ENCODE measurements at regions not wholly inside any gene's neighbourhood (a gene's known extent, or its start where the extent isn't known, plus 50 kb on each side); places are given as distances from the start of the nearest gene placed in this dataset.
A peak's percentile ranks its signal among the peaks of the same experiment; 100 is the strongest.

- H3K27ac Mint-ChIP-seq: no peak overlapping the region
- Histone ChIP-seq H3K9ac (no peak overlapping the region), H3K36me3 (no peaks in the 10 kb centered on the region), H3K4me1 (peaks cover 4% of the 10 kb centered on the region), H2AFZ (replicated peaks) (no peak overlapping the region), H3K9me3 (ENCODE audit: low read depth) (no peaks in the 10 kb centered on the region), H3F3A (ENCODE audit: low read depth) (peaks cover under 1% of the 10 kb centered on the region), H3K4me2 (no peak overlapping the region), H3K27me3 (no peaks in the 10 kb centered on the region), H3K27ac (no peak overlapping the region), H3K79me2 (ENCODE audit: low read depth) (no peaks in the 10 kb centered on the region), H4K20me1 (ENCODE audit: low read depth) (no peaks in the 10 kb centered on the region), H3K4me3 (no peak overlapping the region)
- H3K9me3 Mint-ChIP-seq: no peaks in the 10 kb centered on the region
- H3K36me3 Mint-ChIP-seq: no peaks in the 10 kb centered on the region
- H3K27me3 Mint-ChIP-seq (ENCODE audit: insufficient read depth, low read depth): peaks cover 2% of the 10 kb centered on the region
- no peaks in the 10 kb centered on the region for H3K4me1 Mint-ChIP-seq
- H3K4me3 Mint-ChIP-seq: no peak overlapping the region
- TF ChIP-seq EZH2phosphoT487 (IDR thresholded peaks at IDR 0.05) (no peak), CTCF (IDR thresholded peaks at IDR 0.05) (no peak), EZH2 (IDR thresholded peaks at IDR 0.05) (no peak)
- DNase-seq (ENCODE audit: low spot score): no peak
These were observed 203.9 kb upstream of the PIK3C3 start for GRCh38 chr18:41751161-41751560.

- Histone ChIP-seq H3K4me2 (no peak overlapping the region), H3K27ac (no peak overlapping the region), H3K79me2 (ENCODE audit: low read depth) (no peaks in the 10 kb centered on the region), H4K20me1 (ENCODE audit: low read depth) (peaks cover 3% of the 10 kb centered on the region), H3F3A (ENCODE audit: low read depth) (peaks cover 28% of the 10 kb centered on the region), H2AFZ (replicated peaks) (no peak overlapping the region), H3K4me3 (no peak overlapping the region), H3K27me3 (no peaks in the 10 kb centered on the region), H3K36me3 (no peaks in the 10 kb centered on the region), H3K9me3 (ENCODE audit: low read depth) (no peaks in the 10 kb centered on the region), H3K9ac (no peak overlapping the region), H3K4me1 (peaks cover 27% of the 10 kb centered on the region)
- Mint-ChIP-seq H3K27ac (no peak overlapping the region), H3K4me1 (peaks cover 25% of the 10 kb centered on the region), H3K36me3 (no peaks in the 10 kb centered on the region), H3K27me3 (ENCODE audit: insufficient read depth, low read depth) (peaks cover 2% of the 10 kb centered on the region), H3K9me3 (no peaks in the 10 kb centered on the region), H3K4me3 (no peak overlapping the region)
- DNase-seq (ENCODE audit: low spot score): no peak
- TF ChIP-seq EZH2phosphoT487 (IDR thresholded peaks at IDR 0.05): no peak
- TF ChIP-seq CTCF (IDR thresholded peaks at IDR 0.05): no peak
- TF ChIP-seq EZH2 (IDR thresholded peaks at IDR 0.05): no peak
These were observed 207.3 kb upstream of the PIK3C3 start for GRCh38 chr18:41747723-41748242.

GRCh38 chr18:41745166-41746049 is 209.6 kb upstream of the PIK3C3 start:
- H3K4me2 ChIP-seq: peak overlapping the region; percentile 74
- Mint-ChIP-seq H3K9me3 (peaks cover 5% of the 10 kb centered on the region), H3K27me3 (ENCODE audit: insufficient read depth, low read depth) (peaks cover 2% of the 10 kb centered on the region), H3K27ac (no peak overlapping the region), H3K4me1 (peaks cover 25% of the 10 kb centered on the region), H3K4me3 (peak overlapping the region; percentile 71), H3K36me3 (peaks cover 3% of the 10 kb centered on the region)
- TF ChIP-seq EZH2 (IDR thresholded peaks at IDR 0.05) (no peak), CTCF (IDR thresholded peaks at IDR 0.05) (peak; percentile 89), EZH2phosphoT487 (IDR thresholded peaks at IDR 0.05) (no peak)
- no peaks in the 10 kb centered on the region for H3K27me3 ChIP-seq
- no peaks in the 10 kb centered on the region for H3K36me3 ChIP-seq
- peak overlapping the region; percentile 22 for H3K4me3 ChIP-seq
- H2AFZ ChIP-seq (replicated peaks): no peak overlapping the region
- peak overlapping the region; percentile 76 for H3K27ac ChIP-seq
- peaks cover 28% of the 10 kb centered on the region for H3F3A ChIP-seq (ENCODE audit: low read depth)
- peaks cover 29% of the 10 kb centered on the region for H3K4me1 ChIP-seq
- H3K9ac ChIP-seq: no peak overlapping the region
- H3K9me3 ChIP-seq (ENCODE audit: low read depth): no peaks in the 10 kb centered on the region
- H3K79me2 ChIP-seq (ENCODE audit: low read depth): no peaks in the 10 kb centered on the region
- DNase-seq (ENCODE audit: low spot score): peak; percentile 83
- H4K20me1 ChIP-seq (ENCODE audit: low read depth): peaks cover 3% of the 10 kb centered on the region
